K562 (cell line): ENCODE measurements at regions not wholly inside any gene's neighbourhood (a gene's known extent, or its start where the extent isn't known, plus 50 kb on each side); places are given as distances from the start of the nearest gene placed in this dataset.

Experiments
- ATAC-seq: fragments of 200-7000 bp; cut with Tn5 transposase; 3 replicates; pipeline ENCODE4 v1.9.1; 2020; ENCODE audit warnings: moderate library complexity
- BruUV-seq: library from RNA; stranded (reverse); fragments of 400-500 nt; replicated peaks from 2 replicates; lab custom pipeline; 2021; lab: Mats Ljungman, UMichigan
- CTCF ChIA-PET: fragments of 300-600 bp; formaldehyde crosslinking; extraction: SDS; loops from one replicate; lab custom pipeline; 2021; ENCODE audit warnings: low intra/inter-chr PET ratio; lab: Yijun Ruan, JAX
- POLR2A ChIA-PET: fragments of 300-600, 350-650 bp; sonication (Branson Sonifier 250); formaldehyde crosslinking; extraction: SDS; loops from one replicate; lab custom pipeline; 2021; ENCODE audit warnings: antibody characterized with exemption, inconsistent platforms; lab: Yijun Ruan, JAX
- DNase-seq, 4 experiments: peaks; one replicate each; pipeline versions ENCODE4 v3.0.0 to v3.0.0-alpha.2; 2011 to 2018; ENCODE audit warnings: low spot score in 3 of 4, mixed read lengths in 3 of 4; ENCODE audit errors: extremely low read depth in 1 of 4
- FAIRE-seq: peaks from 2 replicates; lab custom pipeline; 2011; peaks lifted over from hg19 to GRCh38; lab: Jason Lieb, UNC
- H2AFZ ChIP-seq: 2 replicates; pipeline ENCODE4 v1.6.0; 2011; ENCODE audit warnings: low read depth, low read length, control low read depth, inconsistent platforms
- H3K27ac ChIP-seq: fragments of 200-600 bp; 3 replicates; pipeline ENCODE4 v1.8.0; 2011; ENCODE audit warnings: low read depth, mild to moderate bottlenecking, control low read depth, inconsistent platforms, low read length, moderate library complexity, mixed read lengths; ENCODE audit errors: extremely low read depth
- H3K27me3 ChIP-seq, 2 experiments: fragments of 300-600 bp in 1 of 2; 2 replicates in 1 of 2; 3 replicates in 1 of 2; pipeline versions ENCODE4 v1.6.0 to v1.8.0; 2011; ENCODE audit warnings: inconsistent platforms in 2 of 2, low read length in 2 of 2, mild to moderate bottlenecking in 1 of 2, mixed read lengths in 1 of 2, moderate library complexity in 1 of 2; ENCODE audit not compliant: control insufficient read depth in 2 of 2, insufficient read depth in 2 of 2
- H3K36me3 ChIP-seq: fragments of 300-600 bp; 3 replicates; pipeline ENCODE4 v1.8.0; 2011; ENCODE audit warnings: mild to moderate bottlenecking, low read length, inconsistent platforms; ENCODE audit not compliant: control insufficient read depth, insufficient read depth
- H3K4me1 ChIP-seq, 2 experiments: fragments of 200-600 bp in 1 of 2; replicated peaks in 1 of 2; 2 replicates in 1 of 2; 3 replicates in 1 of 2; pipeline versions ENCODE4 v1.5.1 to v1.8.0; 2011; ENCODE audit warnings: inconsistent platforms in 2 of 2, low read length in 2 of 2, mild to moderate bottlenecking in 1 of 2, mixed read lengths in 1 of 2, moderate library complexity in 1 of 2; ENCODE audit not compliant: control insufficient read depth in 2 of 2, insufficient read depth in 2 of 2
- H3K4me2 ChIP-seq: 2 replicates; pipeline ENCODE4 v1.6.1; 2011; ENCODE audit warnings: low read length, control low read depth, inconsistent platforms, mixed read lengths; ENCODE audit not compliant: insufficient read depth
- H3K4me3 ChIP-seq: fragments of 200-600 bp; sonication (generic), shearing (Covaris generic); 2 replicates; pipeline ENCODE4 v1.5.1; 2016; ENCODE audit warnings: control low read depth, inconsistent platforms
- H3K79me2 ChIP-seq: fragments of 200-600 bp; 3 replicates; pipeline ENCODE4 v1.8.0; 2011; ENCODE audit warnings: low read length, inconsistent platforms; ENCODE audit not compliant: control insufficient read depth, insufficient read depth
- H3K9ac ChIP-seq, 2 experiments: 2 replicates each; pipeline versions ENCODE4 v1.6.0 to v1.6.1; 2011; ENCODE audit warnings: low read depth in 2 of 2, low read length in 2 of 2, control low read depth in 1 of 2, inconsistent platforms in 1 of 2, mild to moderate bottlenecking in 1 of 2, mixed read lengths in 1 of 2; ENCODE audit not compliant: insufficient read depth in 1 of 2
- H3K9me1 ChIP-seq: one replicate; pipeline ENCODE4 v1.6.0; 2011; ENCODE audit warnings: inconsistent platforms, mild to moderate bottlenecking, low read length, moderate library complexity; ENCODE audit not compliant: control insufficient read depth, insufficient read depth
- H3K9me3 ChIP-seq: replicated peaks from 2 replicates; pipeline ENCODE4 v1.5.1; 2011; ENCODE audit warnings: low read depth, low read length, inconsistent platforms; ENCODE audit not compliant: control insufficient read depth, insufficient read depth
- H4K20me1 ChIP-seq: replicated peaks from 2 replicates; pipeline ENCODE4 v1.6.1; 2011; ENCODE audit warnings: low read length, inconsistent platforms, mixed read lengths; ENCODE audit not compliant: control insufficient read depth, insufficient read depth
- BRD4 ChIP-seq: fragments of 200-600 bp; sonication (generic); IDR thresholded peaks from 2 replicates; pipeline ENCODE4 v1.6.1; 2017; ENCODE audit warnings: inconsistent platforms
- CBX1 ChIP-seq: sonication (generic); IDR thresholded peaks from 2 replicates; pipeline ENCODE4 v1.6.1; 2016; ENCODE audit warnings: antibody characterized with exemption, low read depth, mild to moderate bottlenecking
- E2F5 ChIP-seq: sonication (generic); formaldehyde crosslinking; IDR thresholded peaks from 2 replicates; pipeline ENCODE4 v1.8.0; 2022; ENCODE audit warnings: mild to moderate bottlenecking, missing genetic modification reagents
- HMG20B ChIP-seq: fragments of 250-450 bp; sonication (Bioruptor Pico); IDR thresholded peaks from 2 replicates; pipeline ENCODE4 v1.5.0; 2021; ENCODE audit warnings: mild to moderate bottlenecking
- SAP30 ChIP-seq: fragments of 200-600 bp; sonication (generic); IDR thresholded peaks from 2 replicates; pipeline ENCODE4 v1.6.1; 2012; ENCODE audit warnings: borderline replicate concordance, low read depth, mild to moderate bottlenecking, moderate library complexity, low read length, control low read depth, inconsistent platforms; ENCODE audit not compliant: insufficient read depth, poor library complexity, severe bottlenecking
- SIN3A ChIP-seq, 2 experiments: fragments of 150-350 bp in 1 of 2; IDR thresholded peaks; 2 replicates each; pipeline ENCODE4 v1.6.1; 2011 to 2016; ENCODE audit warnings: borderline replicate concordance in 2 of 2, low read depth in 2 of 2, low read length in 2 of 2, mild to moderate bottlenecking in 2 of 2, moderate library complexity in 2 of 2; ENCODE audit not compliant: control insufficient read depth in 1 of 2
- TSHZ1 ChIP-seq: fragments of 250-450 bp; sonication (Bioruptor Pico); IDR thresholded peaks from 2 replicates; pipeline ENCODE4 v1.4.0; 2020; ENCODE audit warnings: mild to moderate bottlenecking, moderate library complexity
- ZBTB11 ChIP-seq, 3 experiments: fragments of 200-800 bp in 1 of 3; fragments of 250-450 bp in 1 of 3; fragments of 450-650 bp in 1 of 3; sonication (Bioruptor Pico) in 1 of 3; sonication (Bioruptor generic) in 1 of 3; formaldehyde crosslinking in 1 of 3; IDR thresholded peaks; 2 replicates each; pipeline versions ENCODE4 v1.6.1 to v1.8.0; 2016 to 2022; ENCODE audit warnings: mild to moderate bottlenecking in 2 of 3, missing genetic modification characterization in 2 of 3, missing compliant biosample characterization in 1 of 3, moderate library complexity in 1 of 3
- ZNF239 ChIP-seq: fragments of 250-450 bp; sonication (Bioruptor Pico); IDR thresholded peaks from 2 replicates; pipeline ENCODE4 v1.4.0; 2020; ENCODE audit warnings: mild to moderate bottlenecking
- ZNF561 ChIP-seq: fragments of 450-650 bp; formaldehyde crosslinking; conservative IDR thresholded peaks from 2 replicates; pipeline ENCODE4 v1.4.0; 2020; ENCODE audit warnings: mild to moderate bottlenecking, moderate library complexity
- WGBS: fragments of 100-300 bp; shearing (Covaris generic); methylation state at CpG from one replicate; pipeline ENCODE4 v1.1.6; 2016; ENCODE audit warnings: low coverage, mixed read lengths; ENCODE audit not compliant: insufficient coverage; ENCODE audit errors: missing lambda C conversion rate; 5-methylcytosine and 5-hydroxymethylcytosine counted together
- in situ Hi-C: fragments of 300-500 bp; cut with MboI; formaldehyde crosslinking; loops from 4 replicates; pipeline ENCODE4 v1.15.0; 2018; ENCODE audit warnings: inconsistent platforms, mixed read lengths
- intact Hi-C: fragments of 100-400 bp; cut with micrococcal nuclease; formaldehyde crosslinking; loops from 2 replicates; pipeline ENCODE4 v1.14.2; 2022

- no TSS peak for BruUV-seq
- H4K20me1 ChIP-seq, result no peaks in the 10 kb centered on the region
- H3K4me3 ChIP-seq, result no peak overlapping the region
- FAIRE-seq (no peak), ATAC-seq (no peak), DNase-seq (no peak)
- WGBS, result 0% methylated on average over 5 of the region's 5 CpGs
- H3K79me2 ChIP-seq, result no peaks in the 10 kb centered on the region
- H3K9ac ChIP-seq, result no peak overlapping the region
- H3K4me1 ChIP-seq, result no peaks in the 10 kb centered on the region
- intact Hi-C loops (no loop called here), in situ Hi-C loops (no loop called here)
- H3K9me1 ChIP-seq, result no peaks in the 10 kb centered on the region
- no peaks in the 10 kb centered on the region for H3K9me3 ChIP-seq
- no peak overlapping the region for H3K27ac ChIP-seq
- ChIA-PET CTCF (no interaction called here), POLR2A (no interaction called here)
- H3K36me3 ChIP-seq, result no peaks in the 10 kb centered on the region
- no peak overlapping the region for H3K4me2 ChIP-seq
- no peaks in the 10 kb centered on the region for H3K27me3 ChIP-seq
- no peak overlapping the region for H2AFZ ChIP-seq
- no peak for TF ChIP-seq CBX1
- no peak for TF ChIP-seq TSHZ1 (CRISPR knock-in tag)
- TF ChIP-seq HMG20B (CRISPR knock-in tag), result no peak
- no peak for TF ChIP-seq ZBTB11 (CRISPR knock-in tag; IDR thresholded peaks at IDR 0.05)
- no peak for TF ChIP-seq ZNF561 (CRISPR knock-in tag)
- TF ChIP-seq SAP30, result no peak
- no peak for TF ChIP-seq BRD4
- no peak for TF ChIP-seq SIN3A (IDR thresholded peaks at IDR 0.05; ENCODE audit: borderline replicate concordance in 2 of 2, control insufficient read depth in 1 of 2, low read depth in 2 of 2, low read length in 2 of 2)
- no peak for TF ChIP-seq E2F5
- TF ChIP-seq ZNF239 (CRISPR knock-in tag), result no peak
Measured at GRCh38 chr9:110041452-110041851, 166.5 kb downstream of the C9orf152 start.
